K562 (cell line): ENCODE measurements at regions not wholly inside any gene's neighbourhood (a gene's known extent, or its start where the extent isn't known, plus 50 kb on each side); places are given as distances from the start of the nearest gene placed in this dataset.

Source experiments
- EWSR1 ChIP-seq: fragments of 450-650 bp; IDR thresholded peaks from 2 replicates; pipeline ENCODE4 v1.6.1; 2018; ENCODE audit warnings: borderline replicate concordance, mild to moderate bottlenecking, low read depth, moderate library complexity; ENCODE audit not compliant: partially characterized antibody
- EZH2 ChIP-seq: IDR thresholded peaks from 2 replicates; pipeline ENCODE4 v1.6.1; 2012; ENCODE audit warnings: low read depth, mild to moderate bottlenecking, inconsistent platforms, low read length, borderline replicate concordance
- MAFF ChIP-seq: IDR thresholded peaks from 2 replicates; pipeline ENCODE4 v1.6.1; 2012; ENCODE audit warnings: low read length, improper control_type of control experiment
- POLR2A ChIP-seq: fragments of 450-650 bp; conservative IDR thresholded peaks from 2 replicates; pipeline ENCODE4 v1.6.1; 2016
- POLR2AphosphoS5 ChIP-seq: IDR thresholded peaks from 2 replicates; pipeline ENCODE4 v1.6.1; 2011; ENCODE audit warnings: mild to moderate bottlenecking, low read depth, low read length, moderate library complexity; ENCODE audit not compliant: control insufficient read depth, insufficient read depth
- ZNF274 ChIP-seq: IDR thresholded peaks from 2 replicates; pipeline ENCODE4 v1.6.1; 2011; ENCODE audit warnings: low read depth, mild to moderate bottlenecking, low read length, moderate library complexity, borderline replicate concordance
- ZNF324 ChIP-seq: fragments of 250-450 bp; sonication (Bioruptor Pico); IDR thresholded peaks from 2 replicates; pipeline ENCODE4 v1.4.0; 2020; ENCODE audit warnings: mild to moderate bottlenecking
- TF ChIP-seq, protein P1 (sequence below), 2 experiments: fragments of 450-650 bp; formaldehyde crosslinking in 1 of 2; IDR thresholded peaks; 2 replicates each; pipeline versions ENCODE4 v1.4.0 to v1.6.1; 2014 to 2020; ENCODE audit warnings: mild to moderate bottlenecking in 2 of 2, borderline replicate concordance in 1 of 2, low read depth in 1 of 2
- TF ChIP-seq, protein P2 (sequence below): sonication (generic); formaldehyde crosslinking; IDR thresholded peaks from 2 replicates; pipeline ENCODE4 v1.5.0; 2020; ENCODE audit warnings: missing genetic modification reagents
- TF ChIP-seq, protein P3 (sequence below), 3 experiments: IDR thresholded peaks in 2 of 3; conservative IDR thresholded peaks in 1 of 3; 2 replicates each; pipeline ENCODE4 v1.5.1; 2011 to 2012; ENCODE audit warnings: low read length in 3 of 3, mild to moderate bottlenecking in 3 of 3, control low read depth in 2 of 3, improper control_type of control experiment in 1 of 3, inconsistent platforms in 1 of 3, low read depth in 1 of 3, mixed read lengths in 1 of 3, moderate library complexity in 1 of 3; ENCODE audit not compliant: insufficient read depth in 2 of 3
- TF ChIP-seq, protein P4 (sequence below): fragments of 250-450 bp; sonication (Bioruptor Pico); IDR thresholded peaks from 2 replicates; pipeline ENCODE4 v1.5.0; 2021; ENCODE audit warnings: mild to moderate bottlenecking, borderline replicate concordance
- TF ChIP-seq, protein P5 (sequence below): fragments of 450-650 bp; IDR thresholded peaks from 2 replicates; pipeline ENCODE4 v1.6.1; 2016; ENCODE audit warnings: antibody characterized with exemption

DNA sequence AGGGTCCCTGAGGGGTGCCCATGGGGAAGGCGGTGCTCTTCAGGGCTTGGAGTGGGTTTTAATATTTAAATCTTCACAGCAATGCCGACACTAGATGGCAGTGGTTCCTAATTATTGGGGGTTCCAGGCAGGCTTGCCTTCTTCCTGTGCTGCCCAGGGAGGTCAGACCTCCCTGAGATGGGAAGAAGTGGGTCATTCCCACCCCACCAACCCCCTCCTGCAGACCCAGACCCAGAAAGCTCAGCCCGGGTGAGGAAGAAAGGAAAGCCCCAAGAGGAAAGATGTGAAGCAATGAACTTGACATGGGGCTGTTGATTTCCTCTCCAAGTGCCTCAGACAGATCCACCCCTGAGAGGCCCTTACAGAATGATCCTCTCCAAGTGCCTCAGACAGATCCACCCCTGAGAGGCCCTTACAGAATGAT is 85.1 kb upstream of the LANCL2 start:
- TF ChIP-seq EZH2, result no peak
- TF ChIP-seq EWSR1, result no peak
- TF ChIP-seq, protein P1, sequence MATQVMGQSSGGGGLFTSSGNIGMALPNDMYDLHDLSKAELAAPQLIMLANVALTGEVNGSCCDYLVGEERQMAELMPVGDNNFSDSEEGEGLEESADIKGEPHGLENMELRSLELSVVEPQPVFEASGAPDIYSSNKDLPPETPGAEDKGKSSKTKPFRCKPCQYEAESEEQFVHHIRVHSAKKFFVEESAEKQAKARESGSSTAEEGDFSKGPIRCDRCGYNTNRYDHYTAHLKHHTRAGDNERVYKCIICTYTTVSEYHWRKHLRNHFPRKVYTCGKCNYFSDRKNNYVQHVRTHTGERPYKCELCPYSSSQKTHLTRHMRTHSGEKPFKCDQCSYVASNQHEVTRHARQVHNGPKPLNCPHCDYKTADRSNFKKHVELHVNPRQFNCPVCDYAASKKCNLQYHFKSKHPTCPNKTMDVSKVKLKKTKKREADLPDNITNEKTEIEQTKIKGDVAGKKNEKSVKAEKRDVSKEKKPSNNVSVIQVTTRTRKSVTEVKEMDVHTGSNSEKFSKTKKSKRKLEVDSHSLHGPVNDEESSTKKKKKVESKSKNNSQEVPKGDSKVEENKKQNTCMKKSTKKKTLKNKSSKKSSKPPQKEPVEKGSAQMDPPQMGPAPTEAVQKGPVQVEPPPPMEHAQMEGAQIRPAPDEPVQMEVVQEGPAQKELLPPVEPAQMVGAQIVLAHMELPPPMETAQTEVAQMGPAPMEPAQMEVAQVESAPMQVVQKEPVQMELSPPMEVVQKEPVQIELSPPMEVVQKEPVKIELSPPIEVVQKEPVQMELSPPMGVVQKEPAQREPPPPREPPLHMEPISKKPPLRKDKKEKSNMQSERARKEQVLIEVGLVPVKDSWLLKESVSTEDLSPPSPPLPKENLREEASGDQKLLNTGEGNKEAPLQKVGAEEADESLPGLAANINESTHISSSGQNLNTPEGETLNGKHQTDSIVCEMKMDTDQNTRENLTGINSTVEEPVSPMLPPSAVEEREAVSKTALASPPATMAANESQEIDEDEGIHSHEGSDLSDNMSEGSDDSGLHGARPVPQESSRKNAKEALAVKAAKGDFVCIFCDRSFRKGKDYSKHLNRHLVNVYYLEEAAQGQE (IDR thresholded peaks at IDR 0.05; ENCODE audit: borderline replicate concordance), result peak; percentile 66
- TF ChIP-seq, protein P1 (CRISPR knock-in tag; IDR thresholded peaks at IDR 0.05; ENCODE audit: low read depth), result no peak
- TF ChIP-seq, protein P2, sequence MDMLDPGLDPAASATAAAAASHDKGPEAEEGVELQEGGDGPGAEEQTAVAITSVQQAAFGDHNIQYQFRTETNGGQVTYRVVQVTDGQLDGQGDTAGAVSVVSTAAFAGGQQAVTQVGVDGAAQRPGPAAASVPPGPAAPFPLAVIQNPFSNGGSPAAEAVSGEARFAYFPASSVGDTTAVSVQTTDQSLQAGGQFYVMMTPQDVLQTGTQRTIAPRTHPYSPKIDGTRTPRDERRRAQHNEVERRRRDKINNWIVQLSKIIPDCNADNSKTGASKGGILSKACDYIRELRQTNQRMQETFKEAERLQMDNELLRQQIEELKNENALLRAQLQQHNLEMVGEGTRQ (CRISPR knock-in tag), result no peak
- TF ChIP-seq, protein P3, sequence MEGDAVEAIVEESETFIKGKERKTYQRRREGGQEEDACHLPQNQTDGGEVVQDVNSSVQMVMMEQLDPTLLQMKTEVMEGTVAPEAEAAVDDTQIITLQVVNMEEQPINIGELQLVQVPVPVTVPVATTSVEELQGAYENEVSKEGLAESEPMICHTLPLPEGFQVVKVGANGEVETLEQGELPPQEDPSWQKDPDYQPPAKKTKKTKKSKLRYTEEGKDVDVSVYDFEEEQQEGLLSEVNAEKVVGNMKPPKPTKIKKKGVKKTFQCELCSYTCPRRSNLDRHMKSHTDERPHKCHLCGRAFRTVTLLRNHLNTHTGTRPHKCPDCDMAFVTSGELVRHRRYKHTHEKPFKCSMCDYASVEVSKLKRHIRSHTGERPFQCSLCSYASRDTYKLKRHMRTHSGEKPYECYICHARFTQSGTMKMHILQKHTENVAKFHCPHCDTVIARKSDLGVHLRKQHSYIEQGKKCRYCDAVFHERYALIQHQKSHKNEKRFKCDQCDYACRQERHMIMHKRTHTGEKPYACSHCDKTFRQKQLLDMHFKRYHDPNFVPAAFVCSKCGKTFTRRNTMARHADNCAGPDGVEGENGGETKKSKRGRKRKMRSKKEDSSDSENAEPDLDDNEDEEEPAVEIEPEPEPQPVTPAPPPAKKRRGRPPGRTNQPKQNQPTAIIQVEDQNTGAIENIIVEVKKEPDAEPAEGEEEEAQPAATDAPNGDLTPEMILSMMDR (IDR thresholded peaks at IDR 0.05 in 2 of 3, conservative IDR thresholded peaks at IDR 0.05 in 1 of 3; ENCODE audit: insufficient read depth in 2 of 3, low read depth in 1 of 3, low read length in 3 of 3), result peak; percentile 64 to 85 (median 72)
- TF ChIP-seq, protein P4, sequence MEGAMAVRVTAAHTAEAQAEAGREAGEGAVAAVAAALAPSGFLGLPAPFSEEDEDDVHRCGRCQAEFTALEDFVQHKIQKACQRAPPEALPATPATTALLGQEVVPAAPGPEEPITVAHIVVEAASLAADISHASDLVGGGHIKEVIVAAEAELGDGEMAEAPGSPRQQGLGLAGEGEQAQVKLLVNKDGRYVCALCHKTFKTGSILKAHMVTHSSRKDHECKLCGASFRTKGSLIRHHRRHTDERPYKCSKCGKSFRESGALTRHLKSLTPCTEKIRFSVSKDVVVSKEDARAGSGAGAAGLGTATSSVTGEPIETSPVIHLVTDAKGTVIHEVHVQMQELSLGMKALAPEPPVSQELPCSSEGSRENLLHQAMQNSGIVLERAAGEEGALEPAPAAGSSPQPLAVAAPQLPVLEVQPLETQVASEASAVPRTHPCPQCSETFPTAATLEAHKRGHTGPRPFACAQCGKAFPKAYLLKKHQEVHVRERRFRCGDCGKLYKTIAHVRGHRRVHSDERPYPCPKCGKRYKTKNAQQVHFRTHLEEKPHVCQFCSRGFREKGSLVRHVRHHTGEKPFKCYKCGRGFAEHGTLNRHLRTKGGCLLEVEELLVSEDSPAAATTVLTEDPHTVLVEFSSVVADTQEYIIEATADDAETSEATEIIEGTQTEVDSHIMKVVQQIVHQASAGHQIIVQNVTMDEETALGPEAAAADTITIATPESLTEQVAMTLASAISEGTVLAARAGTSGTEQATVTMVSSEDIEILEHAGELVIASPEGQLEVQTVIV, result no peak
- TF ChIP-seq ZNF324, result no peak
- TF ChIP-seq, protein P5, sequence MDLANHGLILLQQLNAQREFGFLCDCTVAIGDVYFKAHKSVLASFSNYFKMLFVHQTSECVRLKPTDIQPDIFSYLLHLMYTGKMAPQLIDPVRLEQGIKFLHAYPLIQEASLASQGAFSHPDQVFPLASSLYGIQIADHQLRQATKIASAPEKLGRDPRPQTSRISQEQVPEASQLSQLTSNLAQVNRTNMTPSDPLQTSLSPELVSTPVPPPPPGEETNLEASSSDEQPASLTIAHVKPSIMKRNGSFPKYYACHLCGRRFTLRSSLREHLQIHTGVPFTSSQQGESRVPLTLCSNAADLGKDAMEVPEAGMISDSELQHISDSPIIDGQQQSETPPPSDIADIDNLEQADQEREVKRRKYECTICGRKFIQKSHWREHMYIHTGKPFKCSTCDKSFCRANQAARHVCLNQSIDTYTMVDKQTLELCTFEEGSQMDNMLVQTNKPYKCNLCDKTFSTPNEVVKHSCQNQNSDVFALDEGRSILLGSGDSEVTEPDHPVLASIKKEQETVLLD, result no peak
- no peak for TF ChIP-seq POLR2A
- no peak for TF ChIP-seq POLR2AphosphoS5
- no peak for TF ChIP-seq ZNF274
- TF ChIP-seq MAFF, result no peak
